Panc1 (cell line): ENCODE measurements at regions not wholly inside any gene's neighbourhood (a gene's known extent, or its start where the extent isn't known, plus 50 kb on each side); places are given as distances from the start of the nearest gene placed in this dataset.

Experiments used
- ATAC-seq: fragments of 200-7000 bp; cut with Tn5 transposase; 2 replicates; pipeline ENCODE4 v1.9.1; 2020; ENCODE audit warnings: mild to moderate bottlenecking, moderate library complexity
- BruUV-seq: library from RNA; stranded (reverse); fragments of 400-500 nt; replicated peaks from 2 replicates; lab custom pipeline; 2021; lab: Mats Ljungman, UMichigan
- CTCF ChIA-PET: fragments of 300-600 bp; sonication (Branson Sonifier 250); formaldehyde crosslinking; loops from one replicate; lab custom pipeline; 2022; ENCODE audit warnings: antibody characterized with exemption; lab: Charles Lee
- POLR2A ChIA-PET: fragments of 300-600 bp; sonication (Branson Sonifier 250); formaldehyde crosslinking; loops from one replicate; lab custom pipeline; 2022; ENCODE audit warnings: antibody characterized with exemption; lab: Charles Lee
- DNase-seq: peaks from one replicate; pipeline ENCODE4 v3.0.0-alpha.2; 2010; ENCODE audit warnings: low read depth, low spot score
- H3K27ac ChIP-seq: 2 replicates; pipeline ENCODE4 v1.5.1; 2011; ENCODE audit warnings: mild to moderate bottlenecking, low read length, inconsistent platforms
- H3K27me3 ChIP-seq: fragments of 200-500 bp; sonication (Bioruptor generic); 2 replicates; pipeline ENCODE4 v1.6.0; 2014; ENCODE audit warnings: low read length, inconsistent platforms; ENCODE audit not compliant: control insufficient read depth, insufficient read depth
- H3K36me3 ChIP-seq: fragments of 200-500 bp; sonication (Bioruptor generic); 2 replicates; pipeline ENCODE4 v1.5.1; 2014; ENCODE audit warnings: inconsistent platforms, mild to moderate bottlenecking, low read length, moderate library complexity; ENCODE audit not compliant: control insufficient read depth, insufficient read depth
- H3K4me1 ChIP-seq: 2 replicates; pipeline ENCODE4 v1.5.1; 2011; ENCODE audit warnings: inconsistent platforms, mild to moderate bottlenecking, low read length, moderate library complexity; ENCODE audit not compliant: control insufficient read depth, insufficient read depth
- H3K4me3 ChIP-seq, 2 experiments: 2 replicates each; pipeline ENCODE4 v1.5.1; 2011 to 2012; ENCODE audit warnings: low read depth in 2 of 2, low read length in 2 of 2, mild to moderate bottlenecking in 2 of 2, inconsistent platforms in 1 of 2, moderate library complexity in 1 of 2
- H3K9me3 ChIP-seq: fragments of 200-500 bp; sonication (Bioruptor generic); 2 replicates; pipeline ENCODE4 v1.5.1; 2014; ENCODE audit warnings: low read depth, mild to moderate bottlenecking, inconsistent platforms, low read length, moderate library complexity; ENCODE audit not compliant: control insufficient read depth, insufficient read depth
- CTCF ChIP-seq: fragments of 450-650 bp; IDR thresholded peaks from 2 replicates; pipeline ENCODE4 v1.5.1; 2017; ENCODE audit warnings: mild to moderate bottlenecking
- POLR2AphosphoS5 ChIP-seq: IDR thresholded peaks from 2 replicates; pipeline ENCODE4 v1.6.1; 2012; ENCODE audit warnings: mild to moderate bottlenecking, low read depth, low read length, moderate library complexity
- REST ChIP-seq, 2 experiments: IDR thresholded peaks; 2 replicates each; pipeline ENCODE4 v1.6.1; 2011 to 2012; ENCODE audit warnings: low read depth in 2 of 2, control low read depth in 1 of 2, low read length in 1 of 2, mild to moderate bottlenecking in 1 of 2, moderate library complexity in 1 of 2; ENCODE audit not compliant: insufficient read depth in 1 of 2
- SIN3A ChIP-seq: IDR thresholded peaks from 2 replicates; pipeline ENCODE4 v1.6.1; 2012; ENCODE audit warnings: low read depth, mild to moderate bottlenecking, low read length, moderate library complexity, borderline replicate concordance; ENCODE audit not compliant: insufficient read depth
- TCF7L2 ChIP-seq: IDR thresholded peaks from 2 replicates; pipeline ENCODE4 v1.6.1; 2011; ENCODE audit warnings: mild to moderate bottlenecking, low read depth, low read length, inconsistent platforms
- in situ Hi-C: cut with HindIII; loops from 2 replicates; pipeline ENCODE4 v1.10.0; 2016; ENCODE audit warnings: low sequenced_read_pairs, low pct_unique_long_range_greater_than_20kb
- intact Hi-C: fragments of 100-400 bp; cut with micrococcal nuclease; formaldehyde crosslinking; loops from one replicate; pipeline ENCODE4 v1.10.0; 2022; ENCODE audit not compliant: unreplicated experiment

GRCh38 chr15:61489571-61489970 is 260.5 kb upstream of the RORA start:
- no TSS peak for BruUV-seq
- ChIA-PET CTCF (no interaction called here), POLR2A (no interaction called here)
- TF ChIP-seq TCF7L2 = no peak
- TF ChIP-seq CTCF = no peak
- TF ChIP-seq SIN3A = no peak
- TF ChIP-seq REST (IDR thresholded peaks at IDR 0.05; ENCODE audit: insufficient read depth in 1 of 2, low read depth in 2 of 2, low read length in 1 of 2) = no peak
- TF ChIP-seq POLR2AphosphoS5 = no peak
- H3K4me3 ChIP-seq = no peak overlapping the region
- no peaks in the 10 kb centered on the region for H3K36me3 ChIP-seq
- in situ Hi-C loops = no loop called here
- intact Hi-C loops = no loop called here
- no peak for ATAC-seq
- no peaks in the 10 kb centered on the region for H3K27me3 ChIP-seq
- no peak for DNase-seq
- no peak overlapping the region for H3K27ac ChIP-seq
- H3K4me1 ChIP-seq = no peaks in the 10 kb centered on the region
- H3K9me3 ChIP-seq = no peaks in the 10 kb centered on the region

- Histone ChIP-seq H3K9me3 (no peaks in the 10 kb centered on the region), H3K4me1 (no peaks in the 10 kb centered on the region), H3K27me3 (no peaks in the 10 kb centered on the region), H3K36me3 (no peaks in the 10 kb centered on the region), H3K4me3 (no peak overlapping the region), H3K27ac (no peak overlapping the region)
- DNase-seq = no peak
- CTCF ChIA-PET = no interaction called here
- in situ Hi-C loops = no loop called here
- no peak for ATAC-seq
- intact Hi-C loops = no loop called here
- TF ChIP-seq TCF7L2 (no peak), REST (IDR thresholded peaks at IDR 0.05; ENCODE audit: insufficient read depth in 1 of 2, low read depth in 2 of 2, low read length in 1 of 2) (no peak), SIN3A (no peak), CTCF (no peak), POLR2AphosphoS5 (no peak)
- BruUV-seq = no TSS peak
- POLR2A ChIA-PET = no interaction called here
Measured at GRCh38 chr15:61483599-61483998, 254.5 kb upstream of the RORA start.
